B cell (primary cell): ENCODE measurements at regions not wholly inside any gene's neighbourhood (a gene's known extent, or its start where the extent isn't known, plus 50 kb on each side); places are given as distances from the start of the nearest gene placed in this dataset.

Experiments
- ATAC-seq: fragments of 200-7000 bp; cut with Tn5 transposase; one replicate; pipeline ENCODE4 v1.10.0; 2021; ENCODE audit warnings: low read depth, mild to moderate bottlenecking, moderate number of reproducible peaks, moderate library complexity
- CTCF ChIA-PET: fragments of 350-600 bp; sonication (Branson Sonifier 250); formaldehyde crosslinking; loops from one replicate; lab custom pipeline; 2021; ENCODE audit warnings: antibody characterized with exemption, inconsistent platforms; lab: Charles Lee
- POLR2A ChIA-PET: fragments of 350-600 bp; sonication (Branson Sonifier 250); formaldehyde crosslinking; loops from one replicate; lab custom pipeline; 2021; ENCODE audit warnings: antibody characterized with exemption; lab: Charles Lee
- DNase-seq: peaks from one replicate; pipeline ENCODE4 v3.0.0; 2013
- H2AFZ ChIP-seq: 2 replicates; pipeline ENCODE4 v1.6.1; 2012; ENCODE audit warnings: mild to moderate bottlenecking, low read depth, low read length; ENCODE audit not compliant: insufficient read depth, poor library complexity, severe bottlenecking
- H3K27ac ChIP-seq, 2 donors: 1 replicate in 1 of 2; 2 replicates in 1 of 2; pipeline ENCODE4 v1.5.1; 2012 to 2013; ENCODE audit warnings: low read length in 2 of 2, mild to moderate bottlenecking in 2 of 2, moderate library complexity in 1 of 2
- H3K27me3 ChIP-seq, 4 experiments: fragments of 200-600 bp in 1 of 4; sonication (generic) in 1 of 4; replicated peaks in 1 of 4; 1 replicate in 2 of 4; 2 replicates in 2 of 4; pipeline versions ENCODE4 v1.6.1 to v1.7.0; 2013 to 2016; ENCODE audit warnings: low read length in 3 of 4, mild to moderate bottlenecking in 2 of 4, mixed read lengths in 1 of 4, moderate library complexity in 1 of 4; ENCODE audit not compliant: insufficient read depth in 4 of 4, control insufficient read depth in 3 of 4; ENCODE audit errors: control extremely low read depth in 1 of 4
- H3K36me3 ChIP-seq, 2 experiments: replicated peaks in 1 of 2; 1 replicate in 1 of 2; 2 replicates in 1 of 2; pipeline versions ENCODE4 v1.6.1 to v1.7.1; 2013; ENCODE audit warnings: low read length in 1 of 2; ENCODE audit not compliant: insufficient read depth in 2 of 2, control insufficient read depth in 1 of 2; ENCODE audit errors: control extremely low read depth in 1 of 2, extremely low read depth in 1 of 2
- H3K4me1 ChIP-seq, 2 donors: fragments of 200-600 bp in 1 of 2; sonication (generic) in 1 of 2; 1 replicate in 1 of 2; 2 replicates in 1 of 2; pipeline versions ENCODE4 v1.5.1 to v1.6.1; 2013 to 2017; ENCODE audit warnings: low read length in 2 of 2; ENCODE audit not compliant: control insufficient read depth in 2 of 2, insufficient read depth in 2 of 2
- H3K4me2 ChIP-seq: replicated peaks from 2 replicates; pipeline ENCODE3; 2012; ENCODE audit warnings: mild to moderate bottlenecking, low read depth, low read length; ENCODE audit not compliant: poor library complexity, severe bottlenecking
- H3K4me3 ChIP-seq, 5 experiments: fragments of 200-600 bp in 1 of 5; sonication (generic) in 1 of 5; 1 replicate in 3 of 5; 2 replicates in 2 of 5; pipeline versions ENCODE4 v1.5.1 to v1.7.0; 2011 to 2016; ENCODE audit warnings: low read length in 4 of 5, mild to moderate bottlenecking in 4 of 5, low read depth in 2 of 5, control low read depth in 1 of 5, moderate library complexity in 1 of 5; ENCODE audit not compliant: insufficient read depth in 1 of 5; ENCODE audit errors: control extremely low read depth in 1 of 5, extremely low read depth in 1 of 5
- H3K79me2 ChIP-seq: fragments of 200-600 bp; sonication (generic); one replicate; pipeline ENCODE4 v1.6.0; 2016; ENCODE audit warnings: low read length; ENCODE audit not compliant: control insufficient read depth, insufficient read depth
- H3K9ac ChIP-seq: fragments of 200-600 bp; sonication (generic); 2 replicates; pipeline ENCODE4 v1.6.1; 2017; ENCODE audit warnings: mild to moderate bottlenecking, low read length, moderate library complexity
- H3K9me3 ChIP-seq, 3 donors: one replicate each; pipeline versions ENCODE4 v1.6.1 to v1.7.1; 2013; ENCODE audit warnings: low read length in 2 of 3; ENCODE audit not compliant: control insufficient read depth in 2 of 3, insufficient read depth in 1 of 3; ENCODE audit errors: control extremely low read depth in 1 of 3
- H4K20me1 ChIP-seq: 2 replicates; pipeline ENCODE4 v1.6.0; 2012; ENCODE audit warnings: mild to moderate bottlenecking, low read length; ENCODE audit not compliant: insufficient read depth, control insufficient read depth, poor library complexity, severe bottlenecking
- H3K27ac Mint-ChIP-seq: one replicate; pipeline ENCODE4 v1.8.0; 2021; ENCODE audit warnings: mixed read lengths
- H3K27me3 Mint-ChIP-seq: one replicate; pipeline ENCODE4 v1.8.0; 2021; ENCODE audit warnings: mixed read lengths
- H3K4me1 Mint-ChIP-seq: one replicate; pipeline ENCODE4 v1.8.0; 2021; ENCODE audit warnings: mixed read lengths
- H3K4me3 Mint-ChIP-seq: one replicate; pipeline ENCODE4 v1.8.0; 2021; ENCODE audit warnings: mixed read lengths
- H3K9me3 Mint-ChIP-seq: one replicate; pipeline ENCODE4 v1.8.0; 2022; ENCODE audit warnings: mixed read lengths; ENCODE audit not compliant: insufficient read depth
- CTCF ChIP-seq: fragments of 200-600 bp; IDR thresholded peaks from one replicate; pipeline ENCODE4 v1.8.0; 2022; ENCODE audit warnings: antibody characterized with exemption, mild to moderate bottlenecking
- EZH2 ChIP-seq: IDR thresholded peaks from 2 replicates; pipeline ENCODE4 v1.6.1; 2012; ENCODE audit warnings: borderline replicate concordance, low read depth, mild to moderate bottlenecking, moderate library complexity, low read length; ENCODE audit not compliant: insufficient read depth, poor library complexity, severe bottlenecking
- WGBS: methylation state at CpG from one replicate; pipeline ENCODE4 v1.1.5; 2013; ENCODE audit warnings: missing lambda C conversion rate; ENCODE audit not compliant: insufficient coverage; 5-methylcytosine and 5-hydroxymethylcytosine counted together
- intact Hi-C: fragments of 100-400 bp; cut with micrococcal nuclease; formaldehyde crosslinking; loops from one replicate; pipeline ENCODE4 v1.10.0; 2022

- DNase-seq (no peak), ATAC-seq (no peak)
- no peaks in the 10 kb centered on the region for H3K27me3 Mint-ChIP-seq
- intact Hi-C loops: no loop called here
- POLR2A ChIA-PET: no interaction called here
- Histone ChIP-seq H4K20me1 (no peaks in the 10 kb centered on the region), H3K9me3 (peaks cover 0 to 15% (median 0%) of the 10 kb centered on the region in 3 donors), H3K4me1 (no peaks in the 10 kb centered on the region), H3K79me2 (no peaks in the 10 kb centered on the region), H3K4me3 (no peak overlapping the region), H3K9ac (no peak overlapping the region), H3K27me3 (no peaks in the 10 kb centered on the region), H3K36me3 (no peaks in the 10 kb centered on the region), H3K4me2 (no peak overlapping the region), H2AFZ (no peak overlapping the region), H3K27ac (no peak overlapping the region)
- no peak overlapping the region for H3K4me3 Mint-ChIP-seq
- CTCF ChIA-PET: no interaction called here
- 92% methylated on average over 6 of the region's 12 CpGs for WGBS
- TF ChIP-seq EZH2 (no peak), CTCF (no peak)
- H3K27ac Mint-ChIP-seq: no peak overlapping the region
- H3K4me1 Mint-ChIP-seq: no peaks in the 10 kb centered on the region
- no peaks in the 10 kb centered on the region for H3K9me3 Mint-ChIP-seq
Measured at GRCh38 chr13:90428522-90429210, 918.8 kb upstream of the MIR17HG start.

- ATAC-seq: no peak
- intact Hi-C loops: no loop called here
- Mint-ChIP-seq H3K4me3 (no peak overlapping the region), H3K27ac (no peak overlapping the region), H3K27me3 (no peaks in the 10 kb centered on the region), H3K9me3 (peaks cover 1% of the 10 kb centered on the region), H3K4me1 (no peaks in the 10 kb centered on the region)
- Histone ChIP-seq H3K27me3 (no peaks in the 10 kb centered on the region), H3K4me3 (no peak overlapping the region), H4K20me1 (no peaks in the 10 kb centered on the region), H3K36me3 (no peaks in the 10 kb centered on the region), H3K9ac (no peak overlapping the region), H3K4me2 (no peak overlapping the region), H3K9me3 (peaks cover 0 to 15% (median 0%) of the 10 kb centered on the region in 3 donors), H3K27ac (no peak overlapping the region), H3K4me1 (no peaks in the 10 kb centered on the region), H3K79me2 (no peaks in the 10 kb centered on the region), H2AFZ (no peak overlapping the region)
- ChIA-PET POLR2A (no interaction called here), CTCF (no interaction called here)
- TF ChIP-seq CTCF (no peak), EZH2 (no peak)
- no CpG with 5 or more reads among the region's 2 CpGs for WGBS
- no peak for DNase-seq
Measured at GRCh38 chr13:90430127-90430526, 917.4 kb upstream of the MIR17HG start.
